Endothelial cell of umbilical vein (primary cell): ENCODE measurements at regions not wholly inside any gene's neighbourhood (a gene's known extent, or its start where the extent isn't known, plus 50 kb on each side); places are given as distances from the start of the nearest gene placed in this dataset.

ENCODE experiments used
- CTCF ChIP-seq, 2 donors: IDR thresholded peaks; 1 replicate in 1 of 2; 2 replicates in 1 of 2; pipeline ENCODE4 v1.5.1; 2011; ENCODE audit warnings: low read length in 2 of 2, mild to moderate bottlenecking in 2 of 2, moderate library complexity in 2 of 2, control low read depth in 1 of 2, inconsistent platforms in 1 of 2, low read depth in 1 of 2; ENCODE audit not compliant: insufficient read depth in 1 of 2; ENCODE audit errors: extremely low read depth in 1 of 2
- FOS ChIP-seq: IDR thresholded peaks from 2 replicates; pipeline ENCODE4 v1.6.1; 2011; ENCODE audit warnings: mild to moderate bottlenecking, low read length, moderate library complexity, borderline replicate concordance; ENCODE audit not compliant: insufficient read depth
- MYC ChIP-seq: IDR thresholded peaks from one replicate; pipeline ENCODE4 v1.6.1; 2011; ENCODE audit warnings: mild to moderate bottlenecking, low read depth, low read length
- POLR2A ChIP-seq: IDR thresholded peaks from 2 replicates; pipeline ENCODE4 v1.6.1; 2012; ENCODE audit warnings: low read depth, mild to moderate bottlenecking, control low read depth, low read length

- no peak for TF ChIP-seq POLR2A
- TF ChIP-seq FOS: peak; percentile 85
- no peak for TF ChIP-seq CTCF (IDR thresholded peaks at IDR 0.05; ENCODE audit: extremely low read depth in 1 of 2, insufficient read depth in 1 of 2, low read depth in 1 of 2, low read length in 2 of 2)
- TF ChIP-seq MYC: no peak
These were observed 195.3 kb downstream of the GJA1 start for GRCh38 chr6:121630716-121631115.
